ENCODE measurements at regions not wholly inside any gene's neighbourhood (a gene's known extent, or its start where the extent isn't known, plus 50 kb on each side); places are given as distances from the start of the nearest gene placed in this dataset.

GRCh38 chr1:216825557-216825956, 102.3 kb upstream of the ESRRG start:
- no peak for TF ChIP-seq POLR2A (IDR thresholded peaks at IDR 0.05; ENCODE audit: low read depth, low read length)
- TF ChIP-seq POLR2AphosphoS5 (IDR thresholded peaks at IDR 0.05; ENCODE audit: low read depth, low read length), result no peak

All from GM12892 (cell line).